Spleen (tissue), 11 donors: ENCODE measurements at regions not wholly inside any gene's neighbourhood (a gene's known extent, or its start where the extent isn't known, plus 50 kb on each side); places are given as distances from the start of the nearest gene placed in this dataset.

Experiments
- DNase-seq: peaks from one replicate; pipeline ENCODE4 v3.0.0-alpha.2; 2020
- H3K27ac ChIP-seq, 8 donors: fragments of 200-600 bp; sonication (generic) in 7 of 8; 1 replicate in 4 of 8; 2 replicates in 4 of 8; pipeline versions ENCODE4 v1.5.0 to v1.8.0; 2016 to 2021; ENCODE audit warnings: inconsistent platforms in 4 of 8, mild to moderate bottlenecking in 4 of 8, moderate library complexity in 1 of 8
- H3K27me3 ChIP-seq, 7 donors: fragments of 200-600 bp; sonication (generic) in 6 of 7; replicated peaks in 1 of 7; 1 replicate in 4 of 7; 2 replicates in 3 of 7; pipeline versions ENCODE4 v1.5.0 to v1.8.0; 2016 to 2021; ENCODE audit warnings: inconsistent platforms in 3 of 7, mild to moderate bottlenecking in 1 of 7
- H3K36me3 ChIP-seq, 6 donors: fragments of 200-600 bp; sonication (generic) in 5 of 6; 1 replicate in 4 of 6; 2 replicates in 2 of 6; pipeline versions ENCODE4 v1.5.0 to v1.8.0; 2016 to 2021; ENCODE audit warnings: inconsistent platforms in 2 of 6
- H3K4me1 ChIP-seq, 6 donors: fragments of 200-600 bp; sonication (generic) in 5 of 6; 1 replicate in 3 of 6; 2 replicates in 3 of 6; pipeline versions ENCODE4 v1.5.0 to v1.8.0; 2016 to 2021; ENCODE audit warnings: inconsistent platforms in 3 of 6
- H3K4me3 ChIP-seq, 8 donors: fragments of 200-600 bp; sonication (generic) in 7 of 8; 1 replicate in 4 of 8; 2 replicates in 4 of 8; pipeline versions ENCODE4 v1.5.0 to v1.8.0; 2016 to 2021; ENCODE audit warnings: inconsistent platforms in 4 of 8, mild to moderate bottlenecking in 4 of 8, moderate library complexity in 2 of 8
- H3K9me3 ChIP-seq, 8 donors: fragments of 200-600 bp; sonication (generic) in 7 of 8; 1 replicate in 4 of 8; 2 replicates in 4 of 8; pipeline versions ENCODE4 v1.5.0 to v1.8.0; 2016 to 2021; ENCODE audit warnings: inconsistent platforms in 4 of 8
- POLR2A ChIP-seq, 3 donors: fragments of 450-650 bp; IDR thresholded peaks; one replicate each; pipeline ENCODE4 v1.5.1; 2017; ENCODE audit warnings: antibody characterized with exemption in 3 of 3, mild to moderate bottlenecking in 1 of 3
- POLR2AphosphoS5 ChIP-seq, 3 donors: sonication (generic); formaldehyde crosslinking; IDR thresholded peaks; one replicate each; pipeline ENCODE4 v1.5.1; 2017; ENCODE audit warnings: antibody characterized with exemption in 3 of 3
- WGBS, 5 donors: extraction: QIAGEN DNeasy Blood & Tissue Kit in 3 of 5; methylation state at CpG; one replicate each; pipeline versions ENCODE4 v1.1.5 to v1.1.7; 2013 to 2018; 5-methylcytosine and 5-hydroxymethylcytosine counted together
- intact Hi-C: fragments of 100-400 bp; cut with DNase I; formaldehyde crosslinking; loops from one replicate; pipeline ENCODE4 v1.15.0; 2023; ENCODE audit warnings: low total_unique reads
- TF ChIP-seq, protein P1 (sequence below), 11 experiments: fragments of 200-600 bp in 7 of 11; fragments of 450-650 bp in 4 of 11; sonication (generic) in 4 of 11; IDR thresholded peaks in 8 of 11; conservative IDR thresholded peaks in 3 of 11; 1 replicate in 7 of 11; 2 replicates in 4 of 11; pipeline versions ENCODE4 v1.4.0 to v1.8.0; 2016 to 2021; ENCODE audit warnings: antibody characterized with exemption in 11 of 11, inconsistent platforms in 4 of 11, mild to moderate bottlenecking in 1 of 11
- donor health status: healthy with polysubstance abuse.
- donor health status: DM: no; HTN: no; CAD: no; lungs with moderate emphysema.
- donor health status: DM: no; HTN: no; CAD: no.
- donor health status: Bipolar disorder and iron deficiency.
- donor health status: healthy.
- donor health status: DM: no; HTN: no; CAD: no.
- donor health status: DM: yes; HTN: yes; CAD: no.

- Histone ChIP-seq H3K4me1 (no peaks in the 10 kb centered on the region), H3K36me3 (no peaks in the 10 kb centered on the region), H3K27me3 (no peaks in the 10 kb centered on the region), H3K9me3 (no peaks in the 10 kb centered on the region), H3K4me3 (no peak overlapping the region), H3K27ac (no peak overlapping the region)
- intact Hi-C loops = no loop called here
- no peak for DNase-seq
- TF ChIP-seq POLR2AphosphoS5 (IDR thresholded peaks at IDR 0.05) (no peak), POLR2A (IDR thresholded peaks at IDR 0.05) (no peak)
- TF ChIP-seq, protein P1, sequence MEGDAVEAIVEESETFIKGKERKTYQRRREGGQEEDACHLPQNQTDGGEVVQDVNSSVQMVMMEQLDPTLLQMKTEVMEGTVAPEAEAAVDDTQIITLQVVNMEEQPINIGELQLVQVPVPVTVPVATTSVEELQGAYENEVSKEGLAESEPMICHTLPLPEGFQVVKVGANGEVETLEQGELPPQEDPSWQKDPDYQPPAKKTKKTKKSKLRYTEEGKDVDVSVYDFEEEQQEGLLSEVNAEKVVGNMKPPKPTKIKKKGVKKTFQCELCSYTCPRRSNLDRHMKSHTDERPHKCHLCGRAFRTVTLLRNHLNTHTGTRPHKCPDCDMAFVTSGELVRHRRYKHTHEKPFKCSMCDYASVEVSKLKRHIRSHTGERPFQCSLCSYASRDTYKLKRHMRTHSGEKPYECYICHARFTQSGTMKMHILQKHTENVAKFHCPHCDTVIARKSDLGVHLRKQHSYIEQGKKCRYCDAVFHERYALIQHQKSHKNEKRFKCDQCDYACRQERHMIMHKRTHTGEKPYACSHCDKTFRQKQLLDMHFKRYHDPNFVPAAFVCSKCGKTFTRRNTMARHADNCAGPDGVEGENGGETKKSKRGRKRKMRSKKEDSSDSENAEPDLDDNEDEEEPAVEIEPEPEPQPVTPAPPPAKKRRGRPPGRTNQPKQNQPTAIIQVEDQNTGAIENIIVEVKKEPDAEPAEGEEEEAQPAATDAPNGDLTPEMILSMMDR (IDR thresholded peaks at IDR 0.05 in 8 of 11, conservative IDR thresholded peaks at IDR 0.05 in 3 of 11) = no peak
- 72 to 81% (median 76%) methylated on average over 3 of the region's 3 CpGs for WGBS, 5 donors
These were observed 566.8 kb downstream of the PCDH18 start for GRCh38 chr4:136965478-136965877.

GRCh38 chr4:136962868-136963267, 569.4 kb downstream of the PCDH18 start:
- Histone ChIP-seq H3K27ac (no peak overlapping the region), H3K27me3 (no peaks in the 10 kb centered on the region), H3K9me3 (no peaks in the 10 kb centered on the region), H3K4me1 (no peaks in the 10 kb centered on the region), H3K36me3 (no peaks in the 10 kb centered on the region), H3K4me3 (no peak overlapping the region)
- TF ChIP-seq POLR2AphosphoS5 (IDR thresholded peaks at IDR 0.05) = no peak
- no peak for TF ChIP-seq POLR2A (IDR thresholded peaks at IDR 0.05)
- TF ChIP-seq, protein P1 (IDR thresholded peaks at IDR 0.05 in 8 of 11, conservative IDR thresholded peaks at IDR 0.05 in 3 of 11) = no peak
- WGBS, 5 donors = 63 to 79% (median 74%) methylated on average over 2 of the region's 2 CpGs
- DNase-seq = no peak
- intact Hi-C loops = no loop called here

DNA sequence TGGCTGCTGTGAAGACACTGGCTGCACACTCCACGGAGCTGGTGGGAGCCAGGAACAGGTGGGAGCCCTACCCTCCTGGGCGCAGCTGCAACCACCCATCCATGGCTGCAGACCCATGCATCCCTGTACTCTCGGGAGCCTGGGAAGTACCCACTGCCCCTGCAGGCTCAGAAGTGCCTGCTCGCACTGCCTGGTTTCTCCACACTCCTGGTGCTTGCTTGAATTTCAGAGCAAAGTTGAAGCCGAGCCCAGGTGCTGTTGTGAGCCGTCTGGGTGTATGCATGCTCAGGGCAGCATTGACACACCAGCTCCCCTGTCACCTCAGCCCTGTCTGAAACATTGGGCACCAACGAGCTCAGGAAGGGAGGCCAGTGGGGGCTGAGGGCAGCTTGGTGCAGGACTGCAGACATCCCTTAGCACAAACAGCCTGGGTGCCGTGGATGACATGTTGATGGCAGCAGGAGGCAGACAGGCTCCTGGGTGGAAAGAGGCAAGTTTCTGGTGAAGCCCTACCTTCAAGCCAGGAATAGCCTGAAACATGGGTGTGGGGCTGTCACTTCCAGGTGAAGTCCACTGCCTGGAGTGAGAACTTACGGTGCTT, 585.9 kb downstream of the PCDH18 start:
- peak; percentile 65 for DNase-seq
- H3K36me3 ChIP-seq = no peaks in the 10 kb centered on the region
- TF ChIP-seq POLR2A (IDR thresholded peaks at IDR 0.05) (no peak), POLR2AphosphoS5 (IDR thresholded peaks at IDR 0.05) (no peak)
- TF ChIP-seq, protein P1 (IDR thresholded peaks at IDR 0.05 in 8 of 11, conservative IDR thresholded peaks at IDR 0.05 in 3 of 11) = no peak
- intact Hi-C loops = no loop called here
- H3K4me1 ChIP-seq = no peaks in the 10 kb centered on the region
- WGBS, 5 donors = 85 to 95% (median 89%) methylated on average over 6 to 9 of the region's 9 CpGs
- H3K4me3 ChIP-seq = no peak overlapping the region
- no peak overlapping the region for H3K27ac ChIP-seq
- peaks cover 0 to 18% (median 5%) of the 10 kb centered on the region in 8 donors for H3K9me3 ChIP-seq
- H3K27me3 ChIP-seq = no peaks in the 10 kb centered on the region

DNA sequence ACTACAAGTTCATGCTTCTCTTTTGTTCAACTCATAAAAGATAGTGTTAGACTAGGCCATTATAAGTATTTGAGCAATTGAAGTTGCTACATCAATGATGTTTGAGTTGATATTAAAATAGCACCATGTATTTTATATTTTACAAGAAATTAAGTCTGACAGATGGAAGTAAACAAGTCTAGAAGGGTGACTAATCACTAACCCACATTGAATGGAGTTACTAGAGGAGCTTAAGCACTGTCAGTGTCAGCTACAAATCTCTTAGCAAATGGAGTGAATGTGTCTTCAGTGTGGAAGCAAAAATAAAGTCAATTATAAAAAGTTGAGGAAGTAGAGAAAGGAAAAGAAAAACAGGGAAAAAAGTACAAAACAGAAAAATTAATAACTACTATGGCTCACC, 592.5 kb downstream of the PCDH18 start:
- H3K36me3 ChIP-seq = no peaks in the 10 kb centered on the region
- no peaks in the 10 kb centered on the region for H3K27me3 ChIP-seq
- no peak for DNase-seq
- no peak overlapping the region for H3K27ac ChIP-seq
- H3K4me1 ChIP-seq = no peaks in the 10 kb centered on the region
- intact Hi-C loops = no loop called here
- no peaks in the 10 kb centered on the region for H3K9me3 ChIP-seq
- TF ChIP-seq POLR2A (IDR thresholded peaks at IDR 0.05) (no peak), POLR2AphosphoS5 (IDR thresholded peaks at IDR 0.05) (no peak)
- TF ChIP-seq, protein P1 (IDR thresholded peaks at IDR 0.05 in 8 of 11, conservative IDR thresholded peaks at IDR 0.05 in 3 of 11) = no peak
- H3K4me3 ChIP-seq = no peak overlapping the region
